ENCODE measurements at regions not wholly inside any gene's neighbourhood (a gene's known extent, or its start where the extent isn't known, plus 50 kb on each side); places are given as distances from the start of the nearest gene placed in this dataset.

GRCh38 chr18:72152935-72153334, 391.2 kb downstream of the CBLN2 start:
- TF ChIP-seq EZH2 (IDR thresholded peaks at IDR 0.05) (no peak), EZH2phosphoT487 (IDR thresholded peaks at IDR 0.05) (no peak)
